GM18909 (cell line): ENCODE measurements at regions not wholly inside any gene's neighbourhood (a gene's known extent, or its start where the extent isn't known, plus 50 kb on each side); places are given as distances from the start of the nearest gene placed in this dataset.
"Not testable (repeated sequence)": the region's sequence is repeated elsewhere in the genome, so short reads cannot be mapped to it uniquely, and the experiment has no call there.

Source experiments
- ATAC-seq: cut with Tn5 transposase; IDR thresholded peaks from one replicate; pipeline ENCODE4 v1.9.1; 2021; ENCODE audit warnings: mild to moderate bottlenecking; ENCODE audit not compliant: unreplicated experiment, poor library complexity

GRCh38 chr5:54886866-54887265 is 98.5 kb downstream of the ESM1 start:
- no peak for ATAC-seq

GRCh38 chr5:54885636-54886035 is 99.8 kb downstream of the ESM1 start:
- ATAC-seq = no peak

GRCh38 chr5:54884195-54884536 is 101.2 kb downstream of the ESM1 start:
- ATAC-seq = no peak

- no peak for ATAC-seq
Measured at GRCh38 chr5:54883374-54884194, 101.8 kb downstream of the ESM1 start.

GRCh38 chr5:54882841-54883240 is 102.6 kb downstream of the ESM1 start:
- no peak for ATAC-seq

GRCh38 chr5:54882101-54882500 is 103.3 kb downstream of the ESM1 start:
- ATAC-seq = no peak

- ATAC-seq = no peak
Measured at GRCh38 chr5:54881286-54882005, 103.9 kb downstream of the ESM1 start.

GRCh38 chr5:54876976-54877375 is 108.4 kb downstream of the ESM1 start:
- no peak for ATAC-seq

- no peak for ATAC-seq
Measured at GRCh38 chr5:54876556-54876955, 108.8 kb downstream of the ESM1 start.

GRCh38 chr5:54874337-54875021 is 110.9 kb downstream of the ESM1 start:
- ATAC-seq = no peak

GRCh38 chr5:54873691-54874090 is 111.7 kb downstream of the ESM1 start:
- ATAC-seq = no peak

- no peak for ATAC-seq
Measured at GRCh38 chr5:54872810-54873209, 112.6 kb downstream of the ESM1 start.

- no peak for ATAC-seq
Measured at GRCh38 chr5:54870271-54870670, 115.1 kb downstream of the ESM1 start.

GRCh38 chr5:54869691-54870090 is 115.7 kb downstream of the ESM1 start:
- no peak for ATAC-seq

GRCh38 chr5:54868511-54869483 is 116.6 kb downstream of the ESM1 start:
- ATAC-seq = no peak

- ATAC-seq = no peak
Measured at GRCh38 chr5:54867310-54867944, 118.0 kb downstream of the ESM1 start.

GRCh38 chr5:54864911-54865515 is 120.4 kb downstream of the ESM1 start:
- ATAC-seq = not testable (repeated sequence)

GRCh38 chr5:54862036-54862435 is 123.4 kb downstream of the ESM1 start:
- no peak for ATAC-seq

- ATAC-seq = no peak
Measured at GRCh38 chr5:54861212-54861894, 124.0 kb downstream of the ESM1 start.
